Activated T-cell treated with anti-CD3 and anti-CD28 coated beads, Interleukin-2, amount 50 U/mL, for 24 hours (primary cell): ENCODE measurements at regions not wholly inside any gene's neighbourhood (a gene's known extent, or its start where the extent isn't known, plus 50 kb on each side); places are given as distances from the start of the nearest gene placed in this dataset.
"Not testable (repeated sequence)": the region's sequence is repeated elsewhere in the genome, so short reads cannot be mapped to it uniquely, and the experiment has no call there.

ENCODE experiments used
- DNase-seq: peaks from one replicate; pipeline ENCODE4 v3.0.0-alpha.2; 2020
- H3K27ac Mint-ChIP-seq: 2 replicates; pipeline ENCODE4 v1.8.0; 2020; ENCODE audit warnings: mild to moderate bottlenecking, mixed read lengths
- H3K27me3 Mint-ChIP-seq: 2 replicates; pipeline ENCODE4 v1.8.0; 2020; ENCODE audit warnings: mixed read lengths
- H3K36me3 Mint-ChIP-seq: 2 replicates; pipeline ENCODE4 v1.8.0; 2020; ENCODE audit warnings: low read depth, mixed read lengths
- H3K4me1 Mint-ChIP-seq: 2 replicates; pipeline ENCODE4 v1.8.0; 2020; ENCODE audit warnings: low read depth, mixed read lengths
- H3K4me3 Mint-ChIP-seq: 2 replicates; pipeline ENCODE4 v1.8.0; 2020; ENCODE audit warnings: mild to moderate bottlenecking, moderate library complexity, mixed read lengths
- H3K9me3 Mint-ChIP-seq: 2 replicates; pipeline ENCODE4 v1.8.0; 2020; ENCODE audit warnings: mixed read lengths

DNA sequence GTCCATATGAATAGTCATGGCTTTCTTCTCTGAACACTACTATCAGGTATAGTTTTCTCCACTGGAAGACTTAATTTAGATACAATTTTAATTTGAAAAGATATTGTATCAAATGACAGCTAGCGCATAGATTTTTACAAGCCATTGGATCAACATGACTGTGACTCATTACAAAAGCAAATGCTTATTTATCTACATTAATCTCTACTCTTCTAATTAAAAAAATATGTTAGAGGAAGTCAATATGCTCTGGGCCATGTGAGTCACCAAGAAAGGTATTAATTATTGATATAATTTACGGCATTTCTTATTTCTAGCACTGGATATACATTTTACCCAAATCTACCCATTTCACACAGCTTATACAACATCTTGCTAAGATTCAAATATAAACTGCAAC is 800.3 kb upstream of the GBE1 start:
- H3K9me3 Mint-ChIP-seq = peaks cover 5% of the 10 kb centered on the region
- no peaks in the 10 kb centered on the region for H3K36me3 Mint-ChIP-seq
- no peaks in the 10 kb centered on the region for H3K4me1 Mint-ChIP-seq
- DNase-seq = no peak
- no peaks in the 10 kb centered on the region for H3K27me3 Mint-ChIP-seq
- no peak overlapping the region for H3K27ac Mint-ChIP-seq
- no peak overlapping the region for H3K4me3 Mint-ChIP-seq

DNA sequence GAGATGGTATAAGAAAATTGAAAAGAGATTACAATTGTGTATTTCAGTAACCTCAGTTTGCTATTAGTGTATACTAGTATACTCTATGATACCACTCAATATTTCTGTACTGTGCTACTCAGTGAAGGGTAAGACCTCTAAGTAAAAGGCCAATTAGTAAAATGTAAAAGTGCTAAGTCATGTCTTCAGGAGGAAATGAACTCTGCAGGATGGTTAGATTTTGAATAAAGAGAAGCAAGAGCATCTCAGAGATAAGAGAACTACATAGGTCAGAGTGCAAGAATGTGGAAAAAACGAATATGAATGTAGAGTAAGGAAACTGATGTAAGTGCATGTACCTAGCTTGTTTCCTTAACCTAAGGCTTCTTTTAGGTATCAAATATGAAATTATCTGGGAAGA is 796.6 kb upstream of the GBE1 start:
- Mint-ChIP-seq H3K27ac (no peak overlapping the region), H3K9me3 (peaks cover 9% of the 10 kb centered on the region), H3K4me3 (no peak overlapping the region), H3K4me1 (no peaks in the 10 kb centered on the region), H3K27me3 (no peaks in the 10 kb centered on the region), H3K36me3 (no peaks in the 10 kb centered on the region)
- DNase-seq = no peak

DNA sequence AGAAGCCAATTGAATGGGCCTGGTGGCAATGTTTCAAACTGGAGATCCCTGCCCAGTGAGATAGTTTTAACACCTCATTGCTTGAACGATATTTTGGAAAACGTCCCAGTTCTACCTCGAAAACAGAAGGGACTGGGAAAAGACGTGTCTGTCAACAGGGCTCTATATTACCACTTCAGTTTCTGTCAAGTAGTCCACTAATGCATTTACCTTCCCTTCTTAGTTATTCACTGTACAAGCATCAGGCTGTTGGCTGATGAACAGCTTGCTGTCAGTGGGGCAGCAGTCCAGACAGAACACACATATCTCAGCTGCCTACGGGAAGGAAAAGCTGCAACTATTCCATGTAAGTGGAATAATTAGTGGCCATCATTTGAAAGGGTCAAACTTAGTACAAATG is 794.7 kb upstream of the GBE1 start:
- no peak overlapping the region for H3K4me3 Mint-ChIP-seq
- H3K9me3 Mint-ChIP-seq = peaks cover 11% of the 10 kb centered on the region
- no peaks in the 10 kb centered on the region for H3K27me3 Mint-ChIP-seq
- no peaks in the 10 kb centered on the region for H3K36me3 Mint-ChIP-seq
- H3K27ac Mint-ChIP-seq = no peak overlapping the region
- DNase-seq = no peak
- no peaks in the 10 kb centered on the region for H3K4me1 Mint-ChIP-seq

DNA sequence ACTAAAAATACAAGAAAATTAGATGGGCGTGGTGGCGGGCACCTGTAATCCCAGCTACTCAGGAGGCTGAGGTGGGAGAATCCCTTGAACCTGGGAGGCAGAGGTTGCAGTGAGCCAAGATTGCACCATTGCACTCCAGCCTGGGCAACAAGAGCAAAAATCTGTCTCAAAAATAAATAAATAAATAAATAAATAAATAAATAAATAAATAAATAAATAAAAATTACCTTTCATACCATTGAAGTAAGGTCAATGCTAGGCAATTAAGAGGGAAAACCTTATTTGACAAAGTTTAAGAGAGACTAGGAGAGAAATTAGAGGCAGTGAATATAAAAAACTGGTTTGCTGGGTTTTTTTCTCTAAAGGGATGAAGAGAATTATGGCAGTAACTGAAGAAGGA is 781.1 kb upstream of the GBE1 start:
- not testable (repeated sequence) for H3K4me1 Mint-ChIP-seq, H3K9me3 Mint-ChIP-seq, H3K27ac Mint-ChIP-seq, H3K36me3 Mint-ChIP-seq, H3K27me3 Mint-ChIP-seq, DNase-seq, H3K4me3 Mint-ChIP-seq

DNA sequence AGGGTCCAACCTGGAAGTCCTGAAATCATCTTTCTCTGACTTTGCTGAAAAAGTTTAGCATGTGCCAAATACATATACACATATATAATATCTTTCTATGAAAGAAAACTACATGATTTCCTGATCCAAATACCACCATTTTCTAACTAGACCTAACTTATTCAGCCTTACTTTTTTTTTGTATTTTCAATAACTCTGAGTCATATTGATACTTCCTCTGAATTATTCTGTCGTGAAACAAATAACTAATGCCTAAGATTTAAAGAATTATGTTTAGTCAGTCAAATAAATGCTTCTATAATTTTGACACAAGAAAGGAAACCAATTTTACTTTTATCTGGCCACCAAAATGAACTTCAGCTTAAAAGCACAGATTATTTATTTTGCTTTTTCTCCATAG is 760.2 kb upstream of the GBE1 start:
- no peaks in the 10 kb centered on the region for H3K27me3 Mint-ChIP-seq
- H3K4me1 Mint-ChIP-seq = no peaks in the 10 kb centered on the region
- H3K9me3 Mint-ChIP-seq = peaks cover 26% of the 10 kb centered on the region
- H3K36me3 Mint-ChIP-seq = no peaks in the 10 kb centered on the region
- DNase-seq = no peak
- no peak overlapping the region for H3K4me3 Mint-ChIP-seq
- no peak overlapping the region for H3K27ac Mint-ChIP-seq

GRCh38 chr3:82520846-82521245 is 759.4 kb upstream of the GBE1 start:
- Mint-ChIP-seq H3K9me3 (peaks cover 26% of the 10 kb centered on the region), H3K27me3 (no peaks in the 10 kb centered on the region), H3K27ac (no peak overlapping the region), H3K4me1 (no peaks in the 10 kb centered on the region), H3K36me3 (no peaks in the 10 kb centered on the region), H3K4me3 (no peak overlapping the region)
- no peak for DNase-seq

GRCh38 chr3:82509951-82510603 is 748.6 kb upstream of the GBE1 start:
- Mint-ChIP-seq H3K27ac (no peak overlapping the region), H3K36me3 (no peaks in the 10 kb centered on the region), H3K4me1 (no peaks in the 10 kb centered on the region), H3K27me3 (no peaks in the 10 kb centered on the region), H3K9me3 (peaks cover 8% of the 10 kb centered on the region), H3K4me3 (no peak overlapping the region)
- DNase-seq = no peak

- Mint-ChIP-seq H3K27me3 (no peaks in the 10 kb centered on the region), H3K27ac (no peak overlapping the region)
These were observed 747.8 kb upstream of the GBE1 start for GRCh38 chr3:82509106-82509842.

GRCh38 chr3:82506204-82506603 is 744.8 kb upstream of the GBE1 start:
- H3K27ac Mint-ChIP-seq = no peak overlapping the region
- no peaks in the 10 kb centered on the region for H3K4me1 Mint-ChIP-seq
- H3K27me3 Mint-ChIP-seq = no peaks in the 10 kb centered on the region
- DNase-seq = no peak
- peaks cover 11% of the 10 kb centered on the region for H3K9me3 Mint-ChIP-seq
- H3K36me3 Mint-ChIP-seq = no peaks in the 10 kb centered on the region
- H3K4me3 Mint-ChIP-seq = no peak overlapping the region

More at GRCh38 chr3:82509106-82509842, 747.8 kb upstream of the GBE1 start:
- Mint-ChIP-seq H3K9me3 (peaks cover 8% of the 10 kb centered on the region), H3K4me1 (no peaks in the 10 kb centered on the region), H3K36me3 (no peaks in the 10 kb centered on the region), H3K4me3 (no peak overlapping the region)
- DNase-seq = no peak

DNA sequence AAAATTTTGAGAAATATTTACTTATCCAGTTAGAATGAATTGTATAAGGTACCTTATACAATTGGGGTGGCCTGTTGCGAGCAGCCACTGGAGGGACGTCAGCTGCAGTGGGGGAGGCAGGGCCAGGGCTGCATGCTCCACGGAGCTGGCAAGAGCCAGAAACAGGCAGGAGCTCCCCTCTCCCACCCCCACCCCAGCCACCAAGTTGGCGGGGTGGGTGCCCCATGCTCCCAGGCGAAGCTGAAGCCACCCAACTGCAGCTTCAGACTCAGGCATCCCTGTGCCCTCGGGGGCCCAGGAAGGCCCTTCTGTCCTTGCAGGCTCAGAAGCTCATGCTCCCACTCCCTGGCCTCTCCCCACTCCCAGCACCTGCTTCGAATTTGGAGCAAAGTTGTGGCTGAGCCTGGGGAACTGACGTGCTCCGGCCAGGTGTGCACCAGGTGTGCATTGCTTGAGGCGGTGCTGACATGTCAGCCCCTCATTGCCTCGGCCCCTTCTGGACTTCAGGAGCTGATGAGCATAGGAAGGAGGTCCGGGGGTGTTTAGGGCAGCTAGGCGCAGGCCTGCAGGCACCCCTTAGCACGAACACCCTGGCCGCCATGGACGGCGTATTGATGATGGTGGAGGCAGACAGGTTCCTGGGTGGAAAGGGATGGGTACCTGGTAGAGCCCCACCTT is 743.8 kb upstream of the GBE1 start:
- Mint-ChIP-seq H3K27ac (no peak overlapping the region), H3K36me3 (no peaks in the 10 kb centered on the region), H3K27me3 (no peaks in the 10 kb centered on the region), H3K9me3 (peaks cover 11% of the 10 kb centered on the region), H3K4me3 (no peak overlapping the region), H3K4me1 (no peaks in the 10 kb centered on the region)
- no peak for DNase-seq

- Mint-ChIP-seq H3K4me1 (no peaks in the 10 kb centered on the region), H3K9me3 (peaks cover 12% of the 10 kb centered on the region)
These were observed 736.7 kb upstream of the GBE1 start for GRCh38 chr3:82498186-82498585.

GRCh38 chr3:82496890-82497560 is 735.6 kb upstream of the GBE1 start:
- Mint-ChIP-seq H3K4me3 (no peak overlapping the region), H3K36me3 (no peaks in the 10 kb centered on the region), H3K27ac (no peak overlapping the region), H3K27me3 (no peaks in the 10 kb centered on the region), H3K9me3 (peaks cover 9% of the 10 kb centered on the region), H3K4me1 (no peaks in the 10 kb centered on the region)
- DNase-seq = no peak

More at GRCh38 chr3:82498186-82498585, 736.7 kb upstream of the GBE1 start:
- Mint-ChIP-seq H3K27ac (no peak overlapping the region), H3K4me3 (no peak overlapping the region), H3K27me3 (no peaks in the 10 kb centered on the region), H3K36me3 (no peaks in the 10 kb centered on the region)
- no peak for DNase-seq

DNA sequence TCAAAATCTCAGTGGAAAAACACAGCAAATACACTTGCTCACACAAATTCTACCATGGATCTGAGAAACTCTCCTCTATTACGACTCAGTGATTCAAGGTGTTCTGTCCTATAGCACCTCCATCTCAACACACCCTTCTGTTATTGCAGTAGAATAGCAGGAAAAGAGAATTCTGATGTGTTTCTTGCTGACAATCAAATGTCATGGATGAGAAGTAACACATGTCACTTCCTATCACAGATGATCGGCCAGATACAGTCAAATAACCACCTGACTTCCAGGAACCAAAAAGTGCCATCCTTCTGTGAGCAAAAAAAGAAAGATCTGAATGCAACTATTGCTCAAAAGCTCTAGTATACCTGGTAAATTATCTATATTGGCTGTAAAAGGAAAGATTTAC is 734.2 kb upstream of the GBE1 start:
- no peak overlapping the region for H3K4me3 Mint-ChIP-seq
- no peaks in the 10 kb centered on the region for H3K27me3 Mint-ChIP-seq
- H3K36me3 Mint-ChIP-seq = no peaks in the 10 kb centered on the region
- peaks cover 10% of the 10 kb centered on the region for H3K9me3 Mint-ChIP-seq
- no peaks in the 10 kb centered on the region for H3K4me1 Mint-ChIP-seq
- no peak overlapping the region for H3K27ac Mint-ChIP-seq
- no peak for DNase-seq

DNA sequence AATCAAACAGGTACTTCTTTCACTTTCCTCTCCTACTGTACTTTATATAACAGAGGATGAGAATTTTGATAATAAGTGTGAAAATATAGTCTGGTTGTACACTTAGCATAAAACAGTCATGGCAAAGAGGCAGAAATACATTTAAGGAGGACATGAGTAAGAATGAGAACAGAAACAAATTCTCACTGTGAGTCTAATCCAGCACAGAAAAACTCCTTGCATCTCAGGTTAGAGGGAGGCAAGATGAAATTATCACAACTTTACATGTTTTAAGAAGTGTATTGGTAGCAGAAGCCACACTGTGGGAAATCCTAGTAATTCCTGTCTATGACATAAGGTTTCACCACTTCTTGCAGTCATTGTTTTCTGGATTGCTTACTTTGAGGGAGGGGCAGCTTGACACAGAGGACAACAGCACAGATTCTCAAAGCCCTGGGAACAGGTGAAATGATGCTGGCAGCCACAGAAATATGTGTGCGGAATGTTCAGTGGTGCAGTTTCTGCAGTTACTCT is 733.6 kb upstream of the GBE1 start:
- Mint-ChIP-seq H3K4me1 (no peaks in the 10 kb centered on the region), H3K9me3 (peaks cover 15% of the 10 kb centered on the region)
- DNase-seq = no peak

More for the DNA sequence above, 733.6 kb upstream of the GBE1 start:
- H3K36me3 Mint-ChIP-seq = no peaks in the 10 kb centered on the region
- H3K4me3 Mint-ChIP-seq = no peak overlapping the region
- H3K27ac Mint-ChIP-seq = no peak overlapping the region
- H3K27me3 Mint-ChIP-seq = no peaks in the 10 kb centered on the region
